GM18499 (cell line): ENCODE measurements at regions not wholly inside any gene's neighbourhood (a gene's known extent, or its start where the extent isn't known, plus 50 kb on each side); places are given as distances from the start of the nearest gene placed in this dataset.

Source experiments
- ATAC-seq: cut with Tn5 transposase; IDR thresholded peaks from one replicate; pipeline ENCODE4 v1.9.1; 2021; ENCODE audit warnings: moderate number of reproducible peaks; ENCODE audit not compliant: insufficient read depth, unreplicated experiment

DNA sequence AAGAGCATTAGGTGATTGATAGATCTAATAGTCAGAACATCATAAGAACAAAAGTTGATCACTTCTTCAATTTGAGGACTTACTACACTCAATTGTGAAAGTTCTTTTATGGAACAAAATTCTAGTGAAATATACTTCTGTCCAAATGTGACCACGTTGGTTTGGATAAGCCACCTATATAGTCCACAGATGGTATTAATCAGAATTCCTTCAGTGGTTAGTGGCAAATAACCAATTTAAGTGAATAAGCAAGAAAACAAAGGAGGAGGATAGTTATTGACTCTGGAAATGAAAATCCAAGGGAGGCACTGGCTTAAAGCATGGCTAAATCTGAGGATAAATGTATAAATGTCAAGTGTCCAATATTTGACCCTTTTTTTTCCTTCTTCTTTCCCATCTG is 268.5 kb upstream of the MARCKS start:
- ATAC-seq, result no peak

DNA sequence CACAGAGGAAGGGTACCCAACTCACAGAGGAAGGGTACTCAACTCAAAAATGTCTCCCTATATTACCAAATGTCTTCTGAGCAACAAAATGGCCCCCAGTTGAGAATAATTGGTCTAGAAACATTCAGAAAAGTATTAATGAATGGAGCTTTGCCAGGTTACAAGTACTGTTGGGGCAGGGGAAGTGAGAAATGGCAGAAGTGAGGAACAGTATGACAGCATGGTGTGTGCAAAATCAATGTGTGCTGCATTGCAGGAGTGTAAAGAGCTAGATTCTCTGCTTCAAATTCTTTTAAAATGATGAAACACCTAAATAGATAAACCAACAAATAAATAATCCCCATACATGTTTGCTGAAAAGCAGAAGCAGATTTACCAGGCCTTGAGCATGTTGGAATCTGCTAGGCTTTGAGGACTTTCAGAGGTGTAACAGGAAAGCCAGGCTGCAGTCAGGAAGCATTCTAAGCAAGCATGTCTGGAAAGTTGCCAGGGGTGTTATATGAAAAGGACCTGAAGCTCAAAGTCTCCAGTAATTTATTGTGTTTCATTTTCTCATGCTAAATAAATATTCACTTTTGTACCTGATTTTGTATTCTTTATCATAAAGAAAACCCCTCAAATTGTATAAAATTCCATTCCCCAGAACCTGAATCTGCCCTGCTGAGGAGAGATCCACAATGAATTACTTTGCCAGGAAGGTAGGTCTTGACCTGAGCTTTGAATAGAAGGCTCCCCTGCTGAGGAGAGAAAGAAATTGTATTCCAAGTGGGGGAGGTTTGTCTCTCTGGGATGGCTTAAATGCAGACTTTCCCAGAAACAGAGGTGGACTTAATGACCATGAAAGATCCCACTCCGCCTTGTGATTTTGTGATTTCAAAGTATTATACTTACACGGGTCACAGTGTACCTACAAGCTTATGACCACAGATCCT is 265.0 kb upstream of the MARCKS start:
- ATAC-seq, result no peak

- ATAC-seq, result no peak
Measured at GRCh38 chr6:113594726-113595125, 262.4 kb upstream of the MARCKS start.

DNA sequence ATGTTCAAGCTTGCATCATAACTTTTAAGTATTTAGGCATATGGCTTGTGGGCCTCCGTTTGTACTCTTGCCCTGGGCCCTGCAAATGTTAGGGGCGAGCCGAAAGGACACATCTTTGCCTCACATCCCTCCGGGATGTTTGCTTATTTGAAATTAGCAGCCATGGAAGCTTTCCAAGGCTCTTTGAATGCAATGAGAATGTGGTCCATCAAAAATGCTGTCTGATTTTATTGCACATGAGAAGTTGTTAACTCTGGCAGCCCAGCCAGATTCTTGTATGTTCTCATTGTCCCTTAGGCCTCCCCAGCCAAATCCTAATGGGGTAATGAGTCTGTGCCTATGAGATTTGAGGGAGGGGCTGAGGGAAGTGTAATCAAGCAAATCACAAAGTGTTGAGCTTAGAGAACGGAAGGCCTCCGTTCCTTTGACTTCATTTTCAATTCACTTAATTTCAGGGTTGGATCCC is 261.2 kb upstream of the MARCKS start:
- no peak for ATAC-seq

- ATAC-seq, result no peak
Measured at GRCh38 chr6:113596387-113597230, 260.5 kb upstream of the MARCKS start.

GRCh38 chr6:113597231-113597583 is 259.9 kb upstream of the MARCKS start:
- no peak for ATAC-seq

DNA sequence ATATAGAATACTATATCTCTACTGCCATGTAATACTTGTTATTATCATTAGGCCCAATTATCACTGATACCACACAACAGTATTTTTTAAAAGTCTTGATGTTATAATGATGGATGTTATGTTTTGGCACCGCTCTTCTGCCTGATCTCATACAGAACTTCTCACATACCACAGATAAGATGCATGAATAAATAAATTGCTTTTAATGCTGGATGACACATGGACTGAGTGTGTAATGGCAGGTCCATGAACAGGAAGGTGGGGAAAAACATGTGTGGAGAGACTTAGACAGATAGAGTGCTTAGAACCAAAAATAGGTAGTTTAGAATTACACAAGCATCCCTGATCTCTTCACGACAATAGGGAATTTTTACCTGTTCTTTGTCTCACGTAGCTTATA is 258.4 kb upstream of the MARCKS start:
- no peak for ATAC-seq

DNA sequence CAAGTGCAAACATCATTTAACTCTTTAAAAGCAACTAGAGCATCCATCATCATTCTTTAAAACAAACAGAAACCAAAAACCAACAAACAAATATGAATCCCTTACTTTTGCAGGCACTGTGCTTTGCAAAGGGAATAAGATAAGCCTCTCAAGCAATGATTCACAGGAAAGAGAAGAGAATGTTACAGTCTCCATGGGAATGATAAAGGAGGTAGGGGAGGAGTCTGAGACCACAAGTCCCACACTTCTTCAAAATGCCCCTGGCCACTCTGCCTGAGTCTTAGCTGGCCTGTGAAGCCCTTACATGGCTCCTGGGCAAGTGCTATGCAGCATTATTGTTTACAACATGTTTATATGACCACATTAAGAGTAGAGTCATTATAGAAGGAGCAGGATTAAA is 257.7 kb upstream of the MARCKS start:
- no peak for ATAC-seq

DNA sequence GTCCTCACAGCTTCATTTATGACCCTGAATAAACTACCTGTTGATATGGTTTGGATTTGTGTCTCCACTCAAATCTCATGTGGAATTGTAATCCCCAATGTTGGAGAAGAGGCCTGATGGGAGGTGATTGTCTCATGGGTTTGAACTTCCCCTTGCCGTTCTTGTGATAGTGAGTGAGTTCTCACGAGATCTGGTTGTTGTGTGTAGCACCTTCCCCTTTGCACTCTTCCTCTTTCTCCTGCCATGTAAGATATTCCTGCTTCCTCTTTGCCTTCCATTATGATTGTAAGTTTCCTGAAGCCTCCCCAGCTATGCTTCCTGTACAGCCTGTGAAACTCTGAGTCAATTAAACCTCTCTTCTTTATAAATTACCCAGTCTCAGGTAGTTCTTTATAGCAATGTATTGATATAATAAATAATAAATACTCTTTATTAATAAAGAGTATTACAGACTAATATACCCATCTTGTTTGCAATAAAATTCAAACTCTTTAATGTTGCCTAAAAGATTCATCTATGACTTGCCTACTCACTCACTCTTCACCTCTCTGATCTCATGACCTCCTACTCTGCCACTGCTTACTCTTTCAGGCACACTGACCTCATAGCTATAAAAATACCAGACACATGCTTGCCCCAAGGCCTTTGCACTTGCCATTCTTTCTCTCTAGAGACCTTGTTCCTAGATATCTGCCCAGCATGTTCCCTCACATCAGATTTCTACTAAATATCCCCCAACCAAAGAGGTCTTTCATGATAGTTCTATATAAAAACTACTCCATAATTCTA is 256.4 kb upstream of the MARCKS start:
- ATAC-seq, result no peak

- ATAC-seq, result no peak
Measured at GRCh38 chr6:113607821-113608545, 249.2 kb upstream of the MARCKS start.

GRCh38 chr6:113610377-113610988 is 246.7 kb upstream of the MARCKS start:
- no peak for ATAC-seq

DNA sequence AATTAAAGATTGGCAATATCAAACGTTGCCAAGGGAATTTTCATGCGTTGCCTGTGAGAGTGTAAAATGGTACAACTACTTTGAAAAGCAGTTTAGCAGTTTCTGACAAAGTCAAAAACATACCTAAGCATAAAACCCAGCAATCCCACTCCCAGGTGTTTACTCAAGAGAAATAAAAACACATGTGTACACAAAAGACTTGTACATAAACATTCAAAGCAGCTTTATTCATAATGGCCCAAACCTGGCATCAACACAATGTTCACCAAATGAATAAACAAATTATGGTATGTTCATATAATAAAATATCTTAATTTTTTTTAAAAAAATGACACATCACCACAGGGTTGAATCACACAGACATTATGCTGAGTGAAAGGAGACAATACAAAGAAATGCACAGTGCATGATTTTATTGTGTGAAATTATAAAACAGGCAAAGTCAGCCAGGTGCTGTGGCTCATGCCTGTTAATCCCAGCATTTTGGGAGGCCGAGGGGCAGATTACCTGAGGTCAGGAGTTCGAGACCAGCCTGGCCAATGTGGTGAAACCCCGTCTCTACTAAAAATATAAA is 240.4 kb upstream of the MARCKS start:
- no peak for ATAC-seq

DNA sequence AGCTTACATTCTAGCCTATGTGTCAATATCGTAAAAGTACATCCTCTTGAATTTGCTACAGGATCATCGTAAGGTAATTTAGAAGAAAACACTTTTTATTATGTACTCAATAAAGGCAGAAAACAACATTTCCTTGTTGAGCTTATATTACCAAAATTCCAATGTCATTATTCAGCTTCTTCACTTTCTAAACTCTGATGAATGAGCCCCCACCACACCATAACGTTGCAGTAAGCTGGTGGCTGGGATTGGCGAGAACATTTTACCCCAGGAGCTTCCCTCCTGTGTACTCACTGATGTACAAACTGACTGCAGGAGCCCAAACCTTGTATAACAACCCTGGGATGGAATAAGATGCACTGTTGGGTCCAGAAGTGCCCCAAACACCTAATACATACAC is 238.1 kb upstream of the MARCKS start:
- no peak for ATAC-seq

- ATAC-seq, result no peak
Measured at GRCh38 chr6:113620386-113620785, 236.8 kb upstream of the MARCKS start.

DNA sequence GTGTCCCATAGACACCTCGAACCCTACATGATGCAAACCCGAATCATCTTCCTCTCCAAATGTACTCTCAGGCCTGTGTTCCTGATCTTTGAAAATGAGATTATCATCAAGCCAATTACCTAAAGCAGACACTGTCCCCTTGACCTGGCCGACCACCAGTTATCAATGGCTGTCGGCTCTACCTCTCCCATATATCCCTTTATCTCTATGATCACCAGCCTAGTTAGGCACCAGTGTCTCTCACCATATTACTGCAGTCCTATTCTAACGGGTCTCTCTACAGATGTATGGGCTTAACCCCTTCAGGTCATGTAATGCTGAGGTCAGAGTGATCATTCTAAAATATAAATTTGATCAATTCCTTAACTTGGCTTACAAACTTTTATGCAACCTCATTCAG is 234.9 kb upstream of the MARCKS start:
- ATAC-seq, result no peak

DNA sequence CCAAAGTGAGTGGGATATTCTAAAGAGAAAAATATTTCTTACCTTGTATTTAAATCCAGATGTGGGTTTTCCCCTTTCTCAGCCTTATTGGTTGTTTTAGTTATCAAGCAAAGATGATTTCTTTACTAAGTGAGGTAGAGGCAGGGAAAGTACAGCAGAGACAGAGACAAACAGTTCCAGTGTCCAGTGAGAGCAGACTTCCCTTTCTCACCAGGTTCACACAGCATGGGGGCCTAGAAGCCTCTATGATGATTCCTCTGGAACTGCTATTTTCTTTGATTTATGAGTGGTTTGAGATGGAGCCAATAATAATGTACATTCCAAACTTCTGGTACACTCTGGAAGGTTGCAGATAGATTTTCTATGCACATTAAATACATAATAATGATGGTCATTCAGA is 234.0 kb upstream of the MARCKS start:
- ATAC-seq, result no peak

DNA sequence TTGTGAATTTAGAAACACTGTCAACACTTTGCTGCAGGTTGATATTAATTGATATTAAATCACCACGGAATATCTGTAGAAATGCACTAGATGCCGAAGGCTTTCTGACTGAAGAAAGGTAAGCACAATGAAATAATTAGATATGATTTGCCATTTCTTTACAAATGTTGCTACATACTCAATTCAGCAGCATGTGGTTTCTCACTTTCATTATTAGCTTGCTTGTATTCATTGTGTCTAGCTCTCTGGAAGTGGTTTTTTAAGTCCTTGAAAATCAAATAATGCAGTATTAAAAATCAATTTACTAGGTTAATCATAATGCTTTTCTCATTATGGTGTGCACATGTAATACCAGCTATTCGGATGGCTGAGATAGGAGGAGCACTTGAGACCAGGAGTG is 231.3 kb upstream of the MARCKS start:
- peak; percentile 27 for ATAC-seq

DNA sequence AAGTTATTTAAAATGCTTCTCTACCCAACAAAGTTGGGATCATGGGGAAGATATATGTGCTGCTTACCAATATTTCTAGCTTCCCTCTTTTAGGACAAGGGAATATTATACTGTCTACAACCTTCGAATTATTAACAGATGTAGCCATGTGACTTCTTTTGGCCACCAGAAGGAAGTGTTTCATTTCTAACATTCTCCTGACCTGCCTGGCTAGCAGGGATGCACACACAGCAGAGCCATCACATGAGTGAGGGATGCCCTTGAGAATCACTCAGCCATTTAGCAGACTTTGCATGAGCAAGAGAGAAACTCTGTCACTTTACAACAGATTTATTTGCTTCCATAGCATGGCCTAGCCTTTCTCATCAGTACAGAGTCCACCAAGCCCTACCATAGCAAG is 230.7 kb upstream of the MARCKS start:
- peak; percentile 26 for ATAC-seq

- ATAC-seq, result peak; percentile 14
Measured at GRCh38 chr6:113627480-113627879, 229.7 kb upstream of the MARCKS start.
